GM12873 (cell line): ENCODE measurements at regions not wholly inside any gene's neighbourhood (a gene's known extent, or its start where the extent isn't known, plus 50 kb on each side); places are given as distances from the start of the nearest gene placed in this dataset.

Experiments
- CTCF ChIP-seq: IDR thresholded peaks from 2 replicates; pipeline ENCODE4 v1.5.1; 2012; ENCODE audit warnings: low read depth, mild to moderate bottlenecking, moderate library complexity, low read length, control low read depth; ENCODE audit not compliant: insufficient read depth; ENCODE audit errors: missing control alignments

DNA sequence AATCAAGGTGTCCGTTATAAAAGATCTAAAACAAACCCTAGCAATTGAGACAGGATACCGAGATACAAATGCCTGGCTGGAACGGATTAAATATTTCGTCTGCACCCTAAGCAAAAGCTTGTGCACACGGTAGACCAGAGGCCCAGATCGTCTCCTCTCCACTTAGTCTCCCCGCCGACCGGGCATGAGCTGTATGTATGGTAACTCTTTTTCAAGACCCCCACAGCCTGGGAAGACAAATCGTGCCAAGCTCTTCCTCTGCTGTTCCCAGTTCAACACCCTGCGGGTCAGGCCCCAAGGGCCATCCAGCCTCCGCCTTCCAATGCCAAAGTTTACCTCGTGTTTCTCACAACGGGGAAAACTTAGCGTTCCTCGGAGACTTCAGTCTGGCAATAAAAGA, 285.7 kb upstream of the GALNT17 start:
- no peak for TF ChIP-seq CTCF

DNA sequence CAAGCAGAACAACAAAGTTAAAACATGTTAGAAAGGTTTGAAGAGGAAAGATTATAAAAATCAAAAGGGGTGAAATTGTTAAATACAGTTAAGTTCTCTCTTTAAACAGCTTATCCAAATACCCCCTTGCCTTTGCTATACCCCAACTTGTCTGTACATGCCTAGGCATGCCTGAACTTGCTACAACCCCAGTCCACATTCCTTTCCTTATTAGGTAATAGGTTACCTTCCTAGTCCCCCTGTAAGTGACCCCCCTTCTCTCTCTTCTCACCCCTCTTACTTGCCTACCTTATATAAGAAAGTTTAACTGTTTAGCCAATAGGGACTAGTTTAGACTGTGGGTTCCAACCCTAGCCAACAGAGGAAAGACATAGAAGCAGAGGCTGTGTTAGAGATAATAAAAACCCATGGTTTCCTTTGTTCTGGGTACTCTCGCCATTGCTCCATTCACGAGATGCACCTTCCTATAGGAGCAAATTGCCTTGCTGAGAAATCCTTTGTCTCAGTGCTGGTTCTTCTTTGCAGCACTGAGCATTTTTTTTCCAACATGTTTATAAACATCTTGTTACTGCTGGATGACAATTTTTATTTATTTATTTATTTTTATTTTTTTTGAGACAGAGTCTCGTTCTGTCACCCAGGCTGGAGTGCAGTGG, 282.2 kb upstream of the GALNT17 start:
- TF ChIP-seq CTCF: no peak

GRCh38 chr7:70855373-70855772, 276.6 kb upstream of the GALNT17 start:
- no peak for TF ChIP-seq CTCF

DNA sequence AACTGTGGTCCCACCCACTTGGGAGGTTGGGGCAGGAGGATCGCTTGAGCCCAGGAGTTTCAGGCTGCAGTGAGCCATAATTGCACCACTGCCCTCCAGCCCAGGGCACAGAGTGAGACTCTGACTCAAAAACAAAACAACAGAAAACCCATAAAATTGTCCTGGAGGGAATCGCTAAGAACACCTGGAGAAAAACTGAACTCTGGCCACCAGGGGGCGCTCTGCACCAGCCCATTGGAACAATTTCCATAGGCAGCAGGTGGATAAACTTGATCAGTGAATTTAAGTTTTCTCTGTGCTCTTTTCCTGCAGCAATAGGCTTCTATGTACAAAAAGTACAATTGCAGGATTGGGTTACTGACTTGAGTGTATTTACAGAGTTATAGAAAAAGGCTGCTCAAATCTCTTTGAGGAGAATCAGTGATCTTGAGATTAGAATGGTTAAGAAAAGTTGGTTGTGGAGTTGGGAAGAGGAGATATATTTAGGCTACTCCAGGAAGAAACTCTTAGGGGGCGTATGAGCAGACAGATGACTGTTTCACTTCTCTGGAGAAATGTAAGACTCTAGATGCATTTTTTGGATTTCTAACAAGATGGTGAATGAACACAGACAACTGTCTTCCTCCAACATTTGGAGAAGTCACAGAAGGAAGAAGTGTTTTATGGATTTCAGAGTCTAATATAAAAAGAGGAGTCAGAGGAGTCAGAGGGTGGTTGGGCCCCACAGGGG, 274.9 kb upstream of the GALNT17 start:
- peak; percentile 84 for TF ChIP-seq CTCF

DNA sequence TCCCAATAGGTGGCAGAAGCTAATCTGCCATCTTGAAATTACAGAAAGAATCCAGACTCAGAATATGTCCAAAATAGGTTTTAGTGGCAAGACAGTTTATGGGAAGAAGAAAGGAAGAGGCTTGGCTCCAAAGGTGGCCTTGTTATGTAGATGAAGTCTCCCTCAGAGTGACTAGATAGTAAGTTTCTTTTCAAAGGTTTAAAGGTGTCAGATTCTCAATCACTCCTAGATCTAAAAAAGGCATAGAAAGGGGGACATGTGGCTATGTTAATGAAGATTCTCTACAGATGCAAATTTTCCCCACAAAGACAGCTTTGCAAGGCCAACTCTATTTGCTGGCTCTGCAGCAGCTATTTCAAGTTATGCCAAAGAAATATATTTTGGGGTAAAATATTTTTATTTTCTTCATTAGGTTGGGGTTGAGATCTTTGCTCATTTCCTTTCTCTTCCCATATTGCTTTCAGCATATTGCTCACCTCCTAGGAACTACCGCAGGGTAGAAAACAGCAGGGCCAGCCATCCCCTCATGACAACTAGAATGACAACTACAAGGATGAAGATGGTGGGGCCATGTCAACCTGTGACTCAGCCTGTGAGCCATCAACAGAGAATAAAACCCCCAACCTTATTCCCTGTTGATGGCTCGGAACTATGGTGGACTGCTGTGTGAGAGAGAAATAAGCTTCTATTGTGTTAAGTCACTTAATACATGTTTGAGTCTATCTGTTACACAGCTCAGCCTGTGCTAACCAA, 274.0 kb upstream of the GALNT17 start:
- no peak for TF ChIP-seq CTCF

DNA sequence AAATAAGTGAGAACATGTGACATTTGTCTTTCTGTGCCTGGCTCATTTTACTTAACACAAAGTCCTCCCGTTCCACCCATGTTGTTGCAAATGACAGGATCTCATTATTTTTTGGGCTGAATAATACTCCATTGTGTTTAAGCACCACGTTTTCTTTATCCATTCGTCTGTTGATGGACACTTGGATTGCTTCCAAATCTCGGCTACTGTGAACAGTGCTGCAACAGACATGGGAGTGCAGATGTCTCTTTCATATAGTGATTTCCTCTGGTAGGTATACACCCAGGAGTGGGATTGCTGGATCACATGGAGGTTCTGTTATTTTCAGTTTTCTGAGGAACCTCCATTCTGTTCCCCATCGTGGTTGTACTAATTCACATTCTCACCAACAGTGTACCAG, 264.4 kb upstream of the GALNT17 start:
- TF ChIP-seq CTCF: no peak

DNA sequence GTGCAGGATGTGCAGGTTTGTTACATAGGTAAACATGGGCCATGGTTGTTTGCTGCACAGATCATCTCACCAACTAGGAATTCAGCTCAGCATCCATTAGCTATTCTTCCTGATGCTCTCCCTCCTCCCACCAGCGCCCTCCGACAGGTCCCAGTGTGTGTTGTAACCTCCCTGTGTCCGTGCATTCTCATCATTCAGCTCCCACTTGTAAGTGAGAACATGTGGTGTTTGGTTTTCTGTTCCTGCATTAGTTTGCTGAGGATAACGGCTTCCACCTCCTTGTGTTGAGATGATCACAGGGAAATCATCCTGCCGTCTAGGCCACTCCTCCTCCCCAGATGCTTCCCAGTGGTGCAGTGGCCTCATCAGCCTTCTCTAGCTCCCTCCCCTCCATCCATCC, 261.6 kb upstream of the GALNT17 start:
- TF ChIP-seq CTCF: no peak
